ENCODE measurements at regions not wholly inside any gene's neighbourhood (a gene's known extent, or its start where the extent isn't known, plus 50 kb on each side); places are given as distances from the start of the nearest gene placed in this dataset.

GRCh38 chr2:158732573-158733429 is 62.3 kb upstream of the DAPL1 start:
- no peak for DNase-seq

DNA sequence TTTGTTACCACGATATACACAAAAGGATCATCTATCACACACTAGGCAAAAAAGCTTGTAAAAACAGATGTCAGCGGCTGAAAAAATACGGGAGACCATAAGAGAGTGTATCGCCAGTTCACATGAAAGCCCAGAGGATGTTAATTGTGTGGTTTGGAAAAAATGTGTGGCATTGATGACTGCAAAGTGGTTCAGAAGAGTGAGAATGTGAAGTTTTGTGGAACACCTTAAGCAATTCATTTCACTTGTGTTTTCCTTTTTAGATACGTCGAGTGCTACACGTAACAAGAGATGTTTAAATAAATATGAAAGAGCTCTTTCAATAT is 61.7 kb upstream of the DAPL1 start:
- no peak for DNase-seq

- DNase-seq = no peak
Measured at GRCh38 chr2:158734442-158734841, 60.7 kb upstream of the DAPL1 start.

DNA sequence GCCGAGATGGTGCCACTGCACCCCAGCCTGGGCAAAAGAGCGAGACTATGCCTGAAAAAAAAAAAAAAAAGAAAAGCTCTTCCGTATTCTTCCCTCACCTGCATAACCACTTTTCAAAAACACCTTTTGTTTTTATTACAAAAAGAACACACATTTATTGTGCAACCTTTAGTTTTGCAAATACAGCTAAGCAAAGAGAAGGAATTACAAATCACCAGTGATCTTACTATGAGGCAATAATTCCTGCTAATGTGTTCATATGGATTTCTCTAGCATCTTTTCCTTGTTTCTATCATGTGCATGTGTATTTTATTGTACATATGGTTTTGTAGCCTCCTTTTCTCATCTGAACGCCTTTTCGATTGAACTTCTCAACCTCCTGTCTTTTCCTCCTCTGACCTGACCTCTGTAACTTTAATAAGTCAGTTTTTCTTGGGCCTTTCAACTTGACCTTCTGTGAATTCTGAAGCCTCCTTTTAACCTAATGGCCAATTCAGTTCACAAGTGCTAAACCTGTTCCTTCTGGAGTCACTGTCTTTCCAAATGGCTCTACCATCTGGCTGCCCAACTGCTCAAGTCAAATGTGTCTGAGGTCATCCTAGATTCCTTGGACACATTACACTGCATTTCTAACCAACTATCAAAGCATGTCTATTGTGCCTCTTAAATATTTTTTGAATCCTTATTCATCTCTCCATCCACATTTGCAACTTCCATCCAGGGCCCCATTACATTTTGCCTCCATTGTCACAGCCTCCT is 59.1 kb upstream of the DAPL1 start:
- DNase-seq = no peak

- DNase-seq = no peak
Measured at GRCh38 chr2:158738363-158738762, 56.8 kb upstream of the DAPL1 start.

GRCh38 chr2:158740127-158740526 is 55.0 kb upstream of the DAPL1 start:
- DNase-seq = no peak

GRCh38 chr2:158740621-158741020 is 54.5 kb upstream of the DAPL1 start:
- no peak for DNase-seq

- no peak for DNase-seq
Measured at GRCh38 chr2:158741625-158742024, 53.5 kb upstream of the DAPL1 start.

- no peak for DNase-seq
Measured at GRCh38 chr2:158742536-158742935, 52.6 kb upstream of the DAPL1 start.

GRCh38 chr2:158743466-158743865 is 51.7 kb upstream of the DAPL1 start:
- no peak for DNase-seq

GRCh38 chr2:158743879-158744278 is 51.2 kb upstream of the DAPL1 start:
- DNase-seq = no peak

DNA sequence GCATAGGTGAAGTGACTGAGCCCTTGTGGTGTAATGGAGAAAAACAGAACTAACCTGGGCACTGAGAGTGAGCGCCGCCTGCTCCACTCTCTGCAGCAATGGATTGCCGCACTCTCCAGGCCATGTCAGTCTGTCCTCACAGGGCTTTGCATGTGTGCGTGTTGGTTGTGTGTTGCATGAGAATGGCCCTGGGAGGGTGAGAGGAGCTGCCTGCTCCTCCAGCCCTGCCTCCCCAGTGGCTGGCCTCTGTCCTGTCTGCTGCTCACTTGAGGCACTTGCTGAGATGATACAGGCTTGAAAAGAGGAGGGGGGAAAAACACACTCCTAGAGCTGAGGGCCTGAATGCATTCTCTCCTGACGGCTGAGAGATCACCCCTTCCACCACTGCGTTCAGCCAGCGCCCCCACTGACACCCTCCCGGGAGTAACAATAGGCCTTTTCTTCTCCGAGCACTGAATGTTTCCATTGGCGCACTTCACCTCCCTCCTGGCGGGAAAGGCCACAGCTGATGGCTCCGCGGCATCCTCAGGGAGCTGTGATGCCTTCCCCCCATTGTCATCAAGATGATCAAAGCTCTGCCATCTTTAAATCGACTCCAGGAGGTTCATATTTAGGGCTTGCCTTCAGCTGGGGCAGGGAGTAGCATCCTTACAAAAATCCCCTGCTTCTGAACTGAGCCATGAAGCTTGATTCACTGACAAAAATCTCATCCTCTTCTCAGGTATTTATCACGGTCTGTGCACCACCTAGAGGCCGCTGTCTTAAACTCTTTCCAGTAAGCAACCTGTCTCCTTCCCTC is 49.9 kb upstream of the DAPL1 start:
- DNase-seq = peak in 1 of 2 experiments; percentile 20
